ENCODE measurements at regions not wholly inside any gene's neighbourhood (a gene's known extent, or its start where the extent isn't known, plus 50 kb on each side); places are given as distances from the start of the nearest gene placed in this dataset.

DNA sequence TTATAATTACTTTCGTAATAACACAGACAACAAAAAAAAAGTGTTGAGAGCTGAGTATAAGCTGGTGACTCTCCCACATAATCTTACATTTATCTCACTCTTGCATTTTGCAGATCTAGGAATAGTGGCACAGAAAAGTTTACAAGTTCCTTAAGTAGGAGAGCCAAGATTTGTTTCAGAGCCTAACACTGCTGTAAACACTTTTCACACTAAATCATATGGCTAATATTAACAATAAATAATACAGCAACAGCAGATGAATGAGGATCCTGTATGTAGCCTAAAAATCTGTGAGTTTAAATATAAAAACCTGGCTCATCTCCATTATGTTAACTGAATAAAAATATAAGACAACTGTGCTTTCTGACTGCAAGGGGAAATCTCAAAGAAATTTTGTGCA, 846.5 kb upstream of the ADAMTS5 start:
- H3K4me3 ChIP-seq = no peak overlapping the region
- in situ Hi-C loops (cut with MboI; ENCODE audit: low pct_unique_long_range_greater_than_20kb in 2 of 9, low sequenced_read_pairs in 9 of 9, unreplicated experiment in 9 of 9) = no loop called here

DNA sequence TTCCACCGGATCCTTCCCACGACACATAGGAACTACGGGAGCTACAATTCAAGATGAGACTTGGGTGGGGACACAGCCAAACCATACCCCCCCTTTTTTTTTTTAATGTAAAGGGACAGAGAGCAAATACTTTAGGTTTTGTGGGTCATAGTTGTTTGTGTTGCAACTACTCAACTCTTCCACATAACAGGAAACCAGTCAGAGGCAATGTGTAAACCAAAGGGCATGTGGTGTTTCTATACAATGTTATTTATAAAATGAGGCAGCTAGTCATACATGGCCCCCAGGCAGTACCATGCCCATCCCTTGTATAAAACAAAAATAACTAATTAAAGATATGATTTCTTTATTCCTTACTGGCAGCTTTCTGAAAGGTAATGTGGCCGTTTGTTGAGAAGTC, 845.4 kb upstream of the ADAMTS5 start:
- WGBS, 10 experiments = 33 to 100% (median 91%) methylated on average over 1 to 4 of the region's 4 CpGs
- no peak overlapping the region for H3K4me3 ChIP-seq
- H3K4me1 ChIP-seq (replicated peaks in 1 of 2) = peaks cover 3 to 10% of the 10 kb centered on the region in 2 donors
- ATAC-seq (replicated peaks in 6 of 8) = no peak
- in situ Hi-C loops (cut with MboI; ENCODE audit: low pct_unique_long_range_greater_than_20kb in 2 of 9, low sequenced_read_pairs in 9 of 9, unreplicated experiment in 9 of 9) = no loop called here
- no peak overlapping the region for H3K27ac ChIP-seq

More for the DNA sequence above, 846.5 kb upstream of the ADAMTS5 start:
- H3K27ac ChIP-seq = no peak overlapping the region
- ATAC-seq (replicated peaks in 6 of 8) = no peak
- 43 to 100% (median 100%) methylated on average over 1 of the region's 1 CpG; no CpG with 5 or more reads in 1 of the 10 experiments for WGBS, 10 experiments
- H3K4me1 ChIP-seq (replicated peaks in 1 of 2) = peaks cover 3 to 10% of the 10 kb centered on the region in 2 donors

DNA sequence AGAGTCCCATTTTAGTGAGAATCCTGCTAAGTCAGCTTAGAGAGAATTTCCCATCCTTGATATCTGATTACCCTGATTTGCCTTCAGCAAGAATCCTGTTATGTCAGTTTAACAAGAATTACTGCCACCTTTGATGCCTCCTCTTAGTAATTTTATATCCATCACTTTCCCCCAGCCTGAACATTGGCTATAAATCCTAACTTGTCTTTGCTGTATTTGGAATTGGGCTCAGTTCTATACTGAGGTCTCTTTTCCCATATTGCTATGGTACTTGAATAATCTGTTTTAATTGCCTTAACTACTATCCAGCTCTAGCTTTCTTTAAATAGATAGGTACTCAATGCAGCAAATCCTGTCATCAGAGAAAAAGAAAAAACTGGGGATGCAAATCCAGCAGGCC, 842.0 kb upstream of the ADAMTS5 start:
- Histone ChIP-seq H3K4me3 (no peak overlapping the region), H3K4me1 (replicated peaks in 1 of 2) (peaks cover 3 to 10% of the 10 kb centered on the region in 2 donors), H3K27ac (no peak overlapping the region)
- ATAC-seq (replicated peaks in 6 of 8) = peak in 5 of 8 experiments; percentile 21 to 80 (median 62)
- in situ Hi-C loops (cut with MboI; ENCODE audit: low pct_unique_long_range_greater_than_20kb in 2 of 9, low sequenced_read_pairs in 9 of 9, unreplicated experiment in 9 of 9) = no loop called here

DNA sequence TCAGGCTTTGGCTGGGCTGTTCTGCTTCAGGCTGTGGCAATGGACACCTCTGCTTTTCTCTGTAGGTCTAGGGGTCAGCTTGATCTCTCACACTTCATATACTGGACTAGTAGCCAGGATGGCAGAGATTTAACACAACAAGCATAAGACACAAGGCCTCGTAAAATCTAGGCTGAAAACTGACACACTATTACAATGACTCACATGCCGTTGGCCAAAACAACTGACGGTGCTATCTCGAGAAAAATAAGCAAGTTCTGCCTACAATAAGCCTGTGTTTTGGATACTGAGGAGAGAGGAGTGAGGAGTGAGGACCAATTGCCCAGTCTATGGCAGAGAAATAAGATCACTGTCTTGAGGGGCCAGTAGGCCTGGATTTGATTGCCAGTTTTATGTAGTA, 840.7 kb upstream of the ADAMTS5 start:
- Histone ChIP-seq H3K4me1 (replicated peaks in 1 of 2) (peaks cover 3 to 10% of the 10 kb centered on the region in 2 donors), H3K27ac (no peak overlapping the region), H3K4me3 (no peak overlapping the region)
- 67 to 95% (median 90%) methylated on average over 1 to 4 of the region's 4 CpGs; no CpG with 5 or more reads in 3 of the 10 experiments for WGBS, 10 experiments
- in situ Hi-C loops (cut with MboI; ENCODE audit: low pct_unique_long_range_greater_than_20kb in 2 of 9, low sequenced_read_pairs in 9 of 9, unreplicated experiment in 9 of 9) = no loop called here
- ATAC-seq (replicated peaks in 6 of 8) = no peak

DNA sequence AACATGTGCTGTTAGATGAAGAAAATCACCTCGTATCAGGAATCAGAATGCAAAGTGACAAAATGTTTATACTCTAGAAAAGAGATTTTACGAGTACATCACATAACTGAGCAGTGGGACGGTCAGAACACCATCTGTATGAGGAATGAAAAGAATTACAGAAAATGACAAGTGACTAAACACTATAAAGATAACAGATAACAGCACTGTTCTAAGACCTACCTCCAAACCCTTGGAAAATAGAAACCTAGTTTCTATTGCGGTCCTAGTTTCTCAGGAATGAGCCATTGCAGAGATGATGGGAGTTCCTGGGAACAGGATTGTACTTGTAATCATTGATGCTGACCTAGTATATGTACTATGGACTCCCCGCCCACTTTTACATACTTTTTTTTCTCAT, 839.4 kb upstream of the ADAMTS5 start:
- Histone ChIP-seq H3K4me1 (replicated peaks in 1 of 2) (peaks cover 3 to 10% of the 10 kb centered on the region in 2 donors), H3K4me3 (no peak overlapping the region), H3K27ac (no peak overlapping the region)
- in situ Hi-C loops (cut with MboI; ENCODE audit: low pct_unique_long_range_greater_than_20kb in 2 of 9, low sequenced_read_pairs in 9 of 9, unreplicated experiment in 9 of 9) = no loop called here
- WGBS, 10 experiments = 70 to 100% (median 81%) methylated on average over 1 to 5 of the region's 5 CpGs
- no peak for ATAC-seq (replicated peaks in 6 of 8)

DNA sequence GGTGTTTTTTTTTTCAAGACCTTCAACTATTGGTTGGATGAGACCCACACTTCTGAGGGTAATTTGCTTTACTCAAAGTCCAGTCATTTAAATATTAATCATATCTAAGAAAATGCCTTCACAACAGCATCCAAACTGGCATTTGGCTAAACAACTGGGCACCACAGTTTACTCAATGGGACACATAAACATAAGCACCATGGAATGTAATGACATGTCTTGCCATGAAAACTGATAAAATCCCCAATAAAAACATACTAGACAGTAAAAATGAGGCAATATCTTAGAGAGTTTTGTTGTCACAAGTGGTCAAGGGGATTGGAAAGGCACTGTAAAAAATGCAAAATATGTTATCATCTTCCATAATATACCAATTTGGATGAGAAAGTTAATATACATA, 838.8 kb upstream of the ADAMTS5 start:
- in situ Hi-C loops (cut with MboI; ENCODE audit: low pct_unique_long_range_greater_than_20kb in 2 of 9, low sequenced_read_pairs in 9 of 9, unreplicated experiment in 9 of 9) = no loop called here
- Histone ChIP-seq H3K4me1 (replicated peaks in 1 of 2) (peaks cover 3 to 10% of the 10 kb centered on the region in 2 donors), H3K4me3 (no peak overlapping the region), H3K27ac (no peak overlapping the region)
- ATAC-seq (replicated peaks in 6 of 8) = no peak

DNA sequence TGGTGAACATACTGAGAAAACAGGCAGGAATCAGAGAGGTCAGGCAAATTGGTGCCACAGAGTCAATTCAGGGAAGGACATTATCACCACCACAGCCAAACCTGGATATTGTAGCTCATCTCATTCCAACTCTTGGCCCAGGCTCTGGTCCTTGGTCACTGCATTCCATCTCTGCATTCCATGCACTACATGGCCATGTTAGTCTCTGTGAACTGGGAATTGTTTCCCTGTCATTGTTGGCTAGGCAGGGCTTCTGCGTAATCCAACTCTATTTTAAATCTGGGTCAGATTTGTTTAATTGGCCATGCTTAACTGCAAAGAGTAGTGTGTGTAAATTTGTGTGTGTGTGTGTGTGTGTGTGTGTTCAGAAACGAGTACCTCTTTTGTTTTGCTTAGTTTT, 837.6 kb upstream of the ADAMTS5 start:
- WGBS, 10 experiments = 33 to 86% (median 47%) methylated on average over 1 to 2 of the region's 2 CpGs; no CpG with 5 or more reads in 4 of the 10 experiments
- Histone ChIP-seq H3K4me1 (replicated peaks in 1 of 2) (peaks cover 3 to 5% of the 10 kb centered on the region in 2 donors), H3K4me3 (no peak overlapping the region), H3K27ac (no peak overlapping the region)
- in situ Hi-C loops (cut with MboI; ENCODE audit: low pct_unique_long_range_greater_than_20kb in 2 of 9, low sequenced_read_pairs in 9 of 9, unreplicated experiment in 9 of 9) = no loop called here
- ATAC-seq (replicated peaks in 6 of 8) = no peak

DNA sequence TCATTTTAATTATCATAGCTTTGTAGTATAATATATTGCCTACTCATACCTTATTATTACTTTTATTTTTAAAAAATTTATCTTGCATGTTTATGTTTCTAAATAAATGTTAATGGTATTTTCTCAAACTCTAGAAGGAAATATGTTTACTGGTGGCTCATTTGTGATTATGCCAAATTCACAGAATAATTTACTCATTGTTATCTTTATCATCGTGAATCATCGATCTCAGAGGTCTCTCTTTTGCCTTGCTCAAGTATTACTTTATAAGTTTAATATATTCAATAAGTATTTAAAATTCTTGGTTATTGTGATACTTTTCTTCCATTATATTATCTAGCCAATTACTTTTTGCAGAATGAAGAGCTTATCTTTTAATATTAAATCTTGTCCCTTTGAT, 836.7 kb upstream of the ADAMTS5 start:
- in situ Hi-C loops (cut with MboI; ENCODE audit: low pct_unique_long_range_greater_than_20kb in 2 of 9, low sequenced_read_pairs in 9 of 9, unreplicated experiment in 9 of 9) = no loop called here
- 90 to 100% (median 100%) methylated on average over 2 of the region's 2 CpGs for WGBS, 10 experiments
- no peak overlapping the region for H3K27ac ChIP-seq
- no peak for ATAC-seq (replicated peaks in 6 of 8)
- no peaks in the 10 kb centered on the region for H3K4me1 ChIP-seq (replicated peaks in 1 of 2)
- H3K4me3 ChIP-seq = no peak overlapping the region

DNA sequence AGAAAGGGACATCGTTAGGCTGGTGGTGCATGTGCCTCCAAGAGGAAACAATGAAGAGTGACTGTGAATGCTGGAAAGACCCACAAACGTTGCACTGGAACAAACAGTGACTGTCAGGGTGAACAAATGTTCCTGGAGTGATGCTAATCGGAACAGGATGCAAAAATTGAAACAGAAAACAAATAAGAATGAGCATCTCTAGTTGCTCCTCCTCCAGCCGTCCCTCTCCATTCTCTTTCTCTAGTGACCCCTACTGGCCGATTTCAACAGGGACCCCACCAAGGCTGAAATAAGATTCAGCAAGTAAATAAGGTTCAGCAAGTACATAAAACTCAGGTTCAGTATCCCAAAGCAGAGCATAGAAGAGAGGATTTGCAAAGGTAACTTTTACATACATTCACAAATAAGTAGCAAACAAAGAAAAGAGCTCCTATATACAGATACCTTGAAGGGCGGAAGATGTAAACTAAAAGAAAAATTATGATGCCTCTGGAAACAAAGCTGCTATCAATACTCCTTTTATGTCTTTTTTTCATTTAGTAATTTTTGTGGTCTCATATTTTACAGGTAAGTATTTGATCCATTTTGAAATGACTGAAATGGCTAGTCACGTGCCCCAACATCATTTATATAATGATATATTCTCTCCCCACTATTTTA, 836.1 kb upstream of the ADAMTS5 start:
- Histone ChIP-seq H3K4me1 (replicated peaks in 1 of 2) (no peaks in the 10 kb centered on the region), H3K27ac (no peak overlapping the region), H3K4me3 (no peak overlapping the region)
- 19 to 91% (median 58%) methylated on average over 1 to 7 of the region's 7 CpGs for WGBS, 10 experiments
- in situ Hi-C loops (cut with MboI; ENCODE audit: low pct_unique_long_range_greater_than_20kb in 2 of 9, low sequenced_read_pairs in 9 of 9, unreplicated experiment in 9 of 9) = no loop called here
- peak in 3 of 8 experiments; percentile 69 to 91 (median 74) for ATAC-seq (replicated peaks in 6 of 8)

DNA sequence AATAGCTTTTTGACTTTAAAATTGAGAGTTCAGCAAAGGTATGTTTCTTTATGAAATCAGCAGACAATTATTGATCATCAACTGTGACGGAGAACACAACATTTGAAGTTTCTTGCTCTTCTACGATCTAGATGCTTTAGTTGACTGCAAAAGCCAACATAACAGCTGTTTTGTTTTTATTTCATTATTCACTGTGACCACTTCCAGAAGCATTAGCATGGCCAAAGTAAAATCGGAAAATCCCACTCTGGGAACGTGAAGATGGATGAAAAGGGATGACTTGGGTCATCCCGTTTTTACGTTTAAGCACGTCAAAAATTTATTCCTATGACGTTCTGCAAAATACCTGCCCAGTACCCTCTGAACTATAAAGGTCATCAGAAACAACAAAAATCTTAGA, 833.0 kb upstream of the ADAMTS5 start:
- no peak for ATAC-seq (replicated peaks in 6 of 8)
- no peak overlapping the region for H3K4me3 ChIP-seq
- no peak overlapping the region for H3K27ac ChIP-seq
- WGBS, 10 experiments = 21 to 95% (median 80%) methylated on average over 1 to 8 of the region's 8 CpGs; no CpG with 5 or more reads in 1 of the 10 experiments
- no peaks in the 10 kb centered on the region for H3K4me1 ChIP-seq (replicated peaks in 1 of 2)
- in situ Hi-C loops (cut with MboI; ENCODE audit: low pct_unique_long_range_greater_than_20kb in 2 of 9, low sequenced_read_pairs in 9 of 9, unreplicated experiment in 9 of 9) = loop anchor here in 1 of 9 experiments (10.0 kb wide), 1 partner anchor 535 kb away; no protein-coding TSS in a partner anchor

DNA sequence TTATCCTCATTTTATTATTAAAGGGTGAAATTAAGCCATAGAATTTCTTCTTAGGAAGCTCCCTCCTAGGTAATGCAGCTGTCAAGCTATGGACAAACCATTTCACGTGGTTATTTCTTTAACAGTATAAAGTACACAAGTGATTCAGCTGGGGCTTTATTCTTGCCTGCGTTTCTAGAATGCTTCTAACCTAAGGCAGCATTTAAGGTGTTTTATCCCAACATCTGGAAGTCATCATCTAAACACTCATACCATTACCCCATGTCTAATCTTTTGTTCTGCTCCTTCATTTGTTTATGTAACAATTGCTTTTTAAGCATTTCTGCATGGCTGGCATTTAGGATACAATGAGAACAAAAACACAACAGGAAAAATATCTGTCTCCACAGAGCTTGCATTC, 829.2 kb upstream of the ADAMTS5 start:
- in situ Hi-C loops (cut with MboI; ENCODE audit: low pct_unique_long_range_greater_than_20kb in 2 of 9, low sequenced_read_pairs in 9 of 9, unreplicated experiment in 9 of 9) = loop anchor here in 1 of 9 experiments (10.0 kb wide), 1 partner anchor 539 kb away; no protein-coding TSS in a partner anchor
- WGBS, 10 experiments = 0 to 84% (median 13%) methylated on average over 1 to 2 of the region's 2 CpGs; no CpG with 5 or more reads in 1 of the 10 experiments
- Histone ChIP-seq H3K4me1 (replicated peaks in 1 of 2) (no peaks in the 10 kb centered on the region), H3K4me3 (no peak overlapping the region), H3K27ac (no peak overlapping the region)
- peak in 1 of 8 experiments; percentile 43 for ATAC-seq (replicated peaks in 6 of 8)

DNA sequence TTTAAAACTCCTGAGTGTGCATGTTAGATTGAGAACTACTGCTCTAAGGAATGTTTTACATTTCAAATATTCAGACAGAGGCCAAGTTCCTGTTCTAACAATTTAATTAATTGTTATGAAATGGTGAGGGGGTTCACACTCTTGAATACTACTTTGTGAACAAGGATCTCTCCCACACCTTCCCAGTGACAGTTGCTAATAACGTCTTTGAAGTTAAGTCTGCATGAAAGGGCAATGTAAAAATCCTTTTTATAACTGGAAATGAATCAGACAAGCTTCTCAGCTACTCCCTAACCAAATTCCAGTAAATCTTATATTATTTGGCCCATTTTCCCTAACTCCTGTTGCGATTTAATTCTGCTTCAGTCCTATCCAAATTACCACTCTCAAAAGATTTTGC, 828.5 kb upstream of the ADAMTS5 start:
- no peak overlapping the region for H3K4me3 ChIP-seq
- no peaks in the 10 kb centered on the region for H3K4me1 ChIP-seq (replicated peaks in 1 of 2)
- no peak overlapping the region for H3K27ac ChIP-seq
- in situ Hi-C loops (cut with MboI; ENCODE audit: low pct_unique_long_range_greater_than_20kb in 2 of 9, low sequenced_read_pairs in 9 of 9, unreplicated experiment in 9 of 9) = loop anchor here in 1 of 9 experiments (10.0 kb wide), 1 partner anchor 539 kb away; no protein-coding TSS in a partner anchor
- 30 to 83% (median 64%) methylated on average over 1 to 2 of the region's 2 CpGs; no CpG with 5 or more reads in 3 of the 10 experiments for WGBS, 10 experiments
- ATAC-seq (replicated peaks in 6 of 8) = peak in 2 of 8 experiments; percentile 40 to 74

DNA sequence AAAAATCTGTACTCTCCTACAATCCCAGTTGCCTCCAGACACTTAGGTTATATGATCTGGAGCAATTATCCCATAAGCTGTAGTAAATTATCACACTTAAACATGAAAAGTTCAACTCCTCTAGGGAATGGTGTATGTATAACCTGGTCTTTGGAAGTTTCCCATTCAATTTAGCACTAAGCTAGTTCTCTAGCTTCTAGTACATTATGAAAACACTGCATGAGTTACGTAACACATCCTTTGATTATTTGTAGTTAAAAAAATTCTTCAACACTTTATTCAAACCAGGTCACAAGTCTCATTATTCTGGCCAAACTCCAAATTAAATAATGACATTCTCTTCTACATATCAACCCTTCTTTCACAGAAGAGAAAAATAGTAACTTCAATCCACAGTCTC, 827.0 kb upstream of the ADAMTS5 start:
- in situ Hi-C loops (cut with MboI; ENCODE audit: low pct_unique_long_range_greater_than_20kb in 2 of 9, low sequenced_read_pairs in 9 of 9, unreplicated experiment in 9 of 9) = loop anchor here in 1 of 9 experiments (10.0 kb wide), 1 partner anchor 541 kb away; no protein-coding TSS in a partner anchor
- Histone ChIP-seq H3K4me3 (no peak overlapping the region), H3K27ac (no peak overlapping the region), H3K4me1 (replicated peaks in 1 of 2) (no peaks in the 10 kb centered on the region)
- no peak for ATAC-seq (replicated peaks in 6 of 8)
- WGBS, 10 experiments = 0 to 100% (median 0%) methylated on average over 1 of the region's 1 CpG; no CpG with 5 or more reads in 5 of the 10 experiments

DNA sequence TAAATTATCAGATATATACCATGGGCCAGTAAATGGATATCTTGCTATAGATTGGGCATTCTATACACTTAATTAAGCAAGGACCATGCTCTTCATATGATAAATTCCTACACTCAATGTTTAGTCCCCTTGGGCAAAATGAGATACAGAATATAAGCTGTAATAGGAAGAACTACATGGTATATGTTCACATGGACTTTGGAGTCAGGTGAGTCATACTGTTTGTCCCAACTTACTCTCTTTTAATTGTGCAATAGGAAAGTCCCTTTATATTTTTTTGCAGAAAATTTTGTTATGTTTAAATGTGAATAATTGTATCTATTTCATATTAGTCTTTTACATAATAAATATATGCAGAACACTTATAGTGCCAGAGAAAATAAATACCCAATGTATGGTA, 820.2 kb upstream of the ADAMTS5 start:
- no peak for ATAC-seq (replicated peaks in 6 of 8)
- no peak overlapping the region for H3K4me3 ChIP-seq
- no peak overlapping the region for H3K27ac ChIP-seq
- H3K4me1 ChIP-seq (replicated peaks in 1 of 2) = no peaks in the 10 kb centered on the region
- in situ Hi-C loops (cut with MboI; ENCODE audit: low pct_unique_long_range_greater_than_20kb in 2 of 9, low sequenced_read_pairs in 9 of 9, unreplicated experiment in 9 of 9) = no loop called here

Data from motor neuron (in vitro differentiated cells).